ENCODE measurements at regions not wholly inside any gene's neighbourhood (a gene's known extent, or its start where the extent isn't known, plus 50 kb on each side); places are given as distances from the start of the nearest gene placed in this dataset.

DNA sequence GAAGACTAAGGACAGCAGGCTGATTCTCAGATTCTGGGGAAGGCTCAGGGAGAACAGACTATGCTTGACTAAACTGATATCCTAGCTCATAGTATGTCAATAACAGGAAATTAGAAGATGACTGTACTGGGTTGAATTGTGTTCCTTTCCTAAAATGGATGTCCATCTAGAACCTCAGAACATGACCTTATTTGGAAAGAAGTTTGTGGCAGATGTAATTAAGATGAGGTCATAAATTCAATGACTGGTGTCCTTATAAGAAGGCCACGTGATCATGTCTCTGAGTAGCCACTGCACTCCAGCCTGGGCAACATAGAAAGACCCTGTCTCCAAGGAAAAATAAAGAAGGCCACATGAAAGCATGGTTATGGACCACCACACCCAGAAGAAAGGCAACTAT is 113.9 kb upstream of the STMND1 start:
- in situ Hi-C loops (cut with HindIII; ENCODE audit: low pct_unique_long_range_greater_than_20kb, low sequenced_read_pairs): no loop called here
- DNase-seq (ENCODE audit: low read depth): no peak

DNA sequence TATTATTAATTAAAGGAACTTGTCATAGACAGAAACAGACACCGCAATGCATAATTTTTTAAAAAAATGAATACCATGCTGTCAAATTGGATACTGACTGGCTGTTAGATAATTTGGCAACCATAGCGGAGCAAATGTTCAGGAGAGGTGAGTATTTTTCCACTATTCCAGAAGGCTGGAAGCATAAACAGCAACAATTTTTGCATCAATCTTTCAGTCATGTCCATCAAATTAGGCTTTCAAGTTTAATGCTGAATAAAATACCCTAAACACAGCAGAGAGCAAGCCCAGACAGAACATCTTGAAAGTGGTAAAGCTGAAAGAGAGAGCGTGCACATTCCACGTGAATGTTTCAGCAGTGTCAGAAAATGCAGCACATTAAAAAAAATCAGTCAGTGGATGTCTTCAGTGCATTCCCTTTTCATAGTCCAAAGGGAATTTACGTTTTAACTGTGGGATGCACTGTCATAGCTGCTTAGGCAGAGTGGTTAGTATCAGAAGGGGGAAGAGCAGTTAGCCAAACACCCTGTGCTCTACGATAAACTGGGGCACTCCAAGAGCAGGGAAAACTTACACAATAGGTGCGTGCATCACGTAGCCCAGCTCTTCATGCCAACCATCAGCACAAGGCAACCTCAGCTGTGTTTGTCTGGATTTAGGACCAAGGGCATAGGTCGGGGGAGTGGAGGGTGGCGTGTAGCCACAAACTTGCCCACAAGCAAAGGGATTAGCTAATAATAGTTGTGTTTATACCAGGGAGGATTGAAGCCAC is 116.2 kb upstream of the STMND1 start:
- in situ Hi-C loops (cut with HindIII; ENCODE audit: low pct_unique_long_range_greater_than_20kb, low sequenced_read_pairs): no loop called here
- no peak for DNase-seq (ENCODE audit: low read depth)

DNA sequence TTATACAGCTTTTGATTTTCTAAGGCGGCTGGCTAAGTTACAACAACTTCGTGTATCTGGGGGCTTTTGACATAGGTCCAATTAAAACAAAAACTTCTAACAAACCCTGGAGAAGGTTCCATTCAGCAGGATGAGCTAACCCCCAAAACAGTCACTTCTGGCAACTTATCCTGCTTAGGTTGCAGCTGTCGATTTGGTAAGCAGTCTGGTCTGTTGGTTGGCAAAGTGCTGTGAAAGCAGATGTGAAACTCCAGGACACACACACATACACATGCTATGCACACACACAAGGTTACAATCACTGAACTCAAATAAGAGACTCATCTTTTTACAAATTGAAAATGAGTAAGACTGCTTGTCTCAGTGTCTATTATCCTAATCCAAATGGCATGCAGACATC is 119.0 kb upstream of the STMND1 start:
- in situ Hi-C loops (cut with HindIII; ENCODE audit: low pct_unique_long_range_greater_than_20kb, low sequenced_read_pairs): no loop called here
- no peak for DNase-seq (ENCODE audit: low read depth)

DNA sequence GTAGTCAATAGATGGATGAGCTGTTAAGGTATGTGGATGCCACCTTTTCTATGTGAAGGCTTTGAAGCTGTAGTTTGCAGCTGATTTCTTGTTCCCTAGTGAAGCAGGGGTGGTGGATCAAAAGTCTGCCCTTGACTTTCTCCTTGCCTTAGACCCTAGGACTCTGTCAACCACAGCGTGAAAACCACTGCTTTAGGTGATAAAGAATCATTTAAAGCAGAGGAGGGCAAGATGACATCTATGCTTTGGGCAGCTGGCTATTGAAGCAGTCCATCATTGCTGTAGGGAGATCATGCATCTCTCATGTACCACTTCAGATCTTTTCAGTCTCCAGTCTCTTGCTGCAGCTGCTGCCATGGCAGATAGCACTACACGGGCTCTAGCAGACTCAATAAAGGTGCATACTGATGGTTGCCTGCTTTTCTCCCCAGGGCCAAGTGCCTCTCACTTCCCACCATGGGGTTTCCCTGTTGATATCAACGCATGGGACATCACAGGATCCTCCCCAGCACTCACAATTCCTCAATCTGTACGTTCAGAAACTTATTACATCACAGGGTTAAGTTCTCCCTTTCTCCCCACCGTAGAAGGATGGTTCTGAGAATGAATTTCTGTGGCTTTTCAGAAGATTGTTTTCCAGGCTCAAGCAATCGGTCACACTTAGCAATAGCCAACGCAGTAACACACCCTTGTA is 122.0 kb upstream of the STMND1 start:
- no peak for DNase-seq (ENCODE audit: low read depth)
- in situ Hi-C loops (cut with HindIII; ENCODE audit: low pct_unique_long_range_greater_than_20kb, low sequenced_read_pairs): no loop called here

DNA sequence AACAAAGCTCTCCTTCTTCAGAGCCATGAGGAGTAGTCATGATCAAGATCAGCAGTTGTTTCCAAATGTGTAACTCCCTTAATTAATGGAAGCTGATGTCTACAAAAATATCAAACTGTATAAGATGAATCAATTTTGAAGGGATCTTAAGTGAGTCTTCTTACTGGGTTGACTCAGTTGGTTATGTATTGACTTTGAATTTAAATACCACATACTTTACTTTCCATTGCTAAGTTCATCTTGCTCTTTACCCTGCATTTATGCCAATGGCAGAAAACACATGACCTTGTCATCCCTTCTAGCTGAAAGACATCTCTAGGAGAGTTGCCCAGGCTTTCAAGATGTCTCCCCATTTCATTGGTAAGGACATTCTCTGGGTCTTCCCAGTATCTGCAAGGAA is 123.2 kb upstream of the STMND1 start:
- in situ Hi-C loops (cut with HindIII; ENCODE audit: low pct_unique_long_range_greater_than_20kb, low sequenced_read_pairs): no loop called here
- no peak for DNase-seq (ENCODE audit: low read depth)

DNA sequence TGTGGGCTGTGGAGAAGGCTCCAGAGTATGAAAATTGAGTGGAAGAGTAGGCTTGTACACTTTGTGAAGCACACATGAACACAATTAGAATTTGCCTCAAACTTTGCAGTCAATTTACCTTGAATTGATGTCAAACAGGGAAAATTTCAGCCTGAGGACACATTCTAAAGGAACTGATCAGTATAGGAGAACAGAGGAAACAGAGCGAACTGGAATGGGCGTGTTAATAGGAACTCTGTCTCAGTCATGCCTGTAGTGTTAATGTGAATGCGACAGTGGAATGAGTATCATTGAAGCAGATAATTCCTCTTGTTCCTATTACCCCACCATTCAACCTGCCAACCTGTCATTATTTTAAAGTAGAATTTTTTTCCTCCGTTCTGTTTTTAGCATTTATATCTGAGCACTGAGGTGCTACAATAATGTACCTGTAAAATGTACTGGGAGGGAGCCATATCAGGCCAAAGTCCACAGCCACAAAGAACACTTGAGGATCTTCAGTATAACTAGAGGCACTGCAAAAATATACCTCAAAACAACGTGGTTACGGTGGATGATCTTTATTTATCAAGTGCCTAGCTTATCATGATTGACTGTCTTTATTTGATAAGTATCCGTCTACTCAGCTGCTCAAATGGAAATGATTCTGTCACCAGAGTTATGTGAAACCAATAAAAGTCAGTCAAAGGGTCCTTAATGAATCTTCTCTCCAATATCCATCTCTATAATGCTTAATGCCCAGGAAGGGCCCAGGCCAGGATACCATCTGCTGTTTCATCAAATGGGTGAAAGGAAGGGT is 125.3 kb upstream of the STMND1 start:
- DNase-seq (ENCODE audit: low read depth): no peak
- in situ Hi-C loops (cut with HindIII; ENCODE audit: low pct_unique_long_range_greater_than_20kb, low sequenced_read_pairs): no loop called here

DNA sequence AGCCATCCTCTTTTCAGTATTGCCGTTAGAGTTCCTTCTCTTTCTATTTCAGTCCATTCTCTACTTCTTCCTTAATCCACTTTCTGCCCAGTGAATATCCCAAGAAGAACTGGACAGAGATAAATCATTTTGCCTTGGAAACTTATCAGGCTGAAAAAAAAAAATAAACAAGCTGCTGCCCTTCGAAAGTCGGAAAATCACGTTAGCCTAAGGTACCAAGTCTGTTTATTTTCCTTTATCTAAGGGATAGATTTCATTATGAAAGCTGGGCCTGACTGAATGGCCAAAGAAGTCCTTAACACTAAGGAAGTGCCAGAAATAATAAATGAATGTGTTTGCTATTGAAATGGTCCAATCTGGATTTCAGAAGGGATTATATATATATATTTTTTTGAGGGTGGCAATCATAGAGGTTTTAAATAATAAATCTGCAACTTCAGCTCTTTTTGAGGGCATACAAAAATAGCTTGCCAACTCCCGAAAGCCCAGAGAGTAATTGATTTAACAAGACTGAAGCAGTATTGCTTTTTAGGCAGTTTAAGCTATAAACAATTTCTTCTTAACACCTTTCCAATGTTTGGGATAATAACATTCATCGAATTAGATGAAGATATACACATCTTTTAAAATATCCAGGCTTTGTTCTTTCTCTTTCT is 127.0 kb upstream of the STMND1 start:
- no peak for DNase-seq (ENCODE audit: low read depth)
- in situ Hi-C loops (cut with HindIII; ENCODE audit: low pct_unique_long_range_greater_than_20kb, low sequenced_read_pairs): no loop called here

DNA sequence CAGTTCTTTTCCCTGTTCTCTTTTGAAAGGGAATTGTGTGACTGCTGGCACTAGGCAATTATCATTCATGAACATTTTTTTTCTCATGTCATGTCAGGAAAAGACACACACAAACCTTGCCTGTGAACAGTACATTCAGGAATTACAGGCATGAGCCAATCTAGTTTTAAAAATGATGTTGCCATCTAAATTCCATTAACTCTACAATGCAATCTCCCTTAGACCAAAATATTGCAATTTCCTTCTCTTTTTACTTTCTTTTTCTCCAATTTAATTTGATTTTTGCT is 127.5 kb upstream of the STMND1 start:
- in situ Hi-C loops (cut with HindIII; ENCODE audit: low pct_unique_long_range_greater_than_20kb, low sequenced_read_pairs): no loop called here
- no peak for DNase-seq (ENCODE audit: low read depth)

DNA sequence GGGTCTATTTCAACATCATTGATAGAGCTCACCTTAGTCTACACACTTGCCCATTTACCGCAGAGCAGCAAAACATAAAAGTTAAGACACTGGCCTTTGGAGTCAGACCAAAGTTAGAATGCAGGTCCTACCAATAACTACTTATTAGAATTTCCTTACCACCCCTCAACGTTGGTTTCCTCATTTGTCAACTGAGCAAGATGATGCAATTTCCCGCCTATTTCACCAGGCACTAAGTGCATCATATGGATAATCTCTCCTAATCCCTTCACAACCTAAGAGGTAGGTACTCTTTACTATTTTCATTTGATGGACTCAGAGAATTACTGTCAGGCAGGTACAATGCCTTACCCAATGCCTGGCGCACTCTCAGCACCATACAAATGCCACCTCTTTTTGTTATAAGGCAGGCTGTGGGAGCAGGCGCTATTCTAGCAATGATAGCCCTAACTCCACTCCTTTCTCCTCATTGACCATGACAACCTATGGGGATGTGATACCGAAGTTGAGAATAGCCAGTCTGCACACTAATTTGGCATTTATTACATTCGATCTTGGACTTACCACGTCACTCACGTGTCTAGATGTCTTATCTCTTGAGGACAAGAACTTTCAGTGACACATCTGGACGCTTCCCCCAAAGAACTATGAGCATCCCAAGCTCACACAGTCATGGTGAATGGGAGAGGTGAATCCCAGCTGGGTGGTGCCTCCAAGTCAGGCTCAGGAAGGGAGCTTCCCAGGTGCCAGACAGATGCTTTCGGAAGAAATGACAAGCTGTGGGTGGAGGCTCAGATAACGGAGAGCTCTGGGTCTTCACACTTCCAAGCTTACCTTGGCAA is 128.1 kb upstream of the STMND1 start:
- in situ Hi-C loops (cut with HindIII; ENCODE audit: low pct_unique_long_range_greater_than_20kb, low sequenced_read_pairs): no loop called here
- no peak for DNase-seq (ENCODE audit: low read depth)

DNA sequence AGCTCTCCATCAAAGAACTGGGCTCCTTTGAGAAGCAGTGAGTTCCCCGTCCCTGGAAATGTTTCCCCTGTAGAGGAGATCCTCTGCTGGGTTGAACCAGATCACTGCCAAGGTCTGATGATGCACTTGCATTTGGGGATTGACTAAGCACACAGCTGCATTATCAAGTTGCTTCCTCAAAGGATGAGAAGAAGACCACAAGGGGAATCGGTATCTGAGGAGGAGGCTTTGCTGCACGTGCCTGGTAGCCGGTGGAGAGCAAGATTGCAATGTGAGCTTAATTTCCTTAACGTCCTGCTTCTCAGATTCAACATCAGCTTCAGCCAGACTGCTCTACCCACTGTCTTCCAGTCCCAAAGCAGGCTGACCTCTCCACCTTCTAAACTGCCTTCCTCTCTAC is 128.8 kb upstream of the STMND1 start:
- in situ Hi-C loops (cut with HindIII; ENCODE audit: low pct_unique_long_range_greater_than_20kb, low sequenced_read_pairs): no loop called here
- no peak for DNase-seq (ENCODE audit: low read depth)

DNA sequence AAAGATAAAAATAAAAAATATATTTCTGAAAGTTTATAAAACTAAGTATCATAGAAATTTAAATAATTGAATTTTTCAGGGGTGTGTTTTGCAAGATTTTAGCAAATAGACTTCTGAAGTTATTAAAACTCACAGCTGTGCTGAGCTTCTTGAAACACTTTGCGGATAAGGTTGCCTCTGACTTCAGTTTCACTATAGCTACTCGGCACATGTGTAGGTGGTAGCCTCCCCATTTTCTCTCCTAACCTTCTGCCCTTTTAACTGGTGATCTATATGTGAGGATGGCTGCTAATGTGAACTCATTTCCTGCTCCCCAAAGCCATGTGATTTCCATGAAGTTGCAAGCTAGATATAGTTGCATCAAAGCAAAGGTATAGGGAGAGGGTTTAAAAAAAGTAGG is 129.3 kb upstream of the STMND1 start:
- DNase-seq (ENCODE audit: low read depth): no peak
- in situ Hi-C loops (cut with HindIII; ENCODE audit: low pct_unique_long_range_greater_than_20kb, low sequenced_read_pairs): no loop called here

DNA sequence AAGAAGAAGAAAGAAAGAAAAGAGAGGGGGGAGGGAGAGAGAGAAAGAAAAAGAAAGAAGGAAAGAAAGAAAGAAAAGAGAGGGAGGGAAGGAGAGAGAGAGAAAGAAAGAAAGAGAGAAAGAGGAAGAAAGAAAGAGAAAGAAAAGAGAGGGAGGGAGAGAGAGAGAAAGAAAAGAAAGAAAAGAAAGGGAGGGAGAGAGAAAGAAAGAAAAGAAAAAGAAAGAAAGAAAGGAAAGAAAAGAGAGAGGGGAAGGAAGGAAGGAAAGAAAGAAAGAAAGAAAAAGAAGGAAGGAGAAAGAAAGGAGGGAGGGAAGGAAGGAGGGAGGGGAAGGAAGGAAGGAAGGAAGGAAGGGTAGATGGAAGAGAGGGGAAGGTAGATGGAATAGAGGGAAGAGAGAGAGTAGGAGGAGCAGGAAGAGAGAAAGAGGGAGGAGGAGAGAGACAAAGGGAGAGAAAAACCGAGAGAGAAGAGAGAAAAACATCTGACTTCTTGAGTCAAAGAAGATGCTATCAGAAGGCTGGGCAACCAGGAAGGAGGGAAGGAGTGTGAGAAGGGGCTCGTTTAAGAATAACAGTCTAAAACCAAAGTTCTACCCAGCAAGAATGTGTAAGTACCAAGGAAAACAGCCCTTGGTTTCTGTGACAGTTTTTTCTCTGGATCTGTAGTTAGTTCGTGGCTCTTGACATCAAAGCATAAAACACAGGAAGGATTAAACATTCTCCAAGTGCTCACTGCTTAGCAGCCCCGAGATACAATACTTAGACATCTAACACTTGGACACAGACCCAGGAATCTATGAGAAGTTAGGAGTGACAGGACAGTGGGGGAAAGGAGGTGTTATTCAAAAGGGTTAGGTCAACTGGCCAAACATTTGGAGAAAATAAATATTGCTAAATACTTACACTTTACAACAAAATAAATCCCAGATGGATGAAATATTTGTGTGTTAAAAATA is 131.9 kb upstream of the STMND1 start:
- in situ Hi-C loops (cut with HindIII; ENCODE audit: low pct_unique_long_range_greater_than_20kb, low sequenced_read_pairs): no loop called here
- DNase-seq (ENCODE audit: low read depth): no peak

DNA sequence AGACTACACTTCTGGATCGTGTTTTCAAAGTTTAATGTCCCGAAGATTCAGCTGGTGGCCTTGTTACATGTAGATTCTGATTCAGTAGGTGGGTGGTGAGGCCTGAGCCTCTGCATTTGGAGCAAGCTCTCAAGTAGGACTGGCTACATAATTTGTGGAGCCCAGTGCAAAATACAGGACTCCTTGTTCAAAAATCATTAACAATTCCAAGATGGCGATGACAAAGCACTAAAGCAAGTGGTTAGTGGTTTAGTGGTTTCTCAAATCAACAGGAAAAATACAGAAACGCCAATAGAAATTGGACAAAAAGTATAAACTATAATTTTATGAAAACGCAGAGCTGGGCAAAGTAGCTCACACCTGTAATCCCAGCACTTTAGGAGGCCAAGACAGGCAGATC is 133.7 kb upstream of the STMND1 start:
- DNase-seq (ENCODE audit: low read depth): no peak
- in situ Hi-C loops (cut with HindIII; ENCODE audit: low pct_unique_long_range_greater_than_20kb, low sequenced_read_pairs): no loop called here

DNA sequence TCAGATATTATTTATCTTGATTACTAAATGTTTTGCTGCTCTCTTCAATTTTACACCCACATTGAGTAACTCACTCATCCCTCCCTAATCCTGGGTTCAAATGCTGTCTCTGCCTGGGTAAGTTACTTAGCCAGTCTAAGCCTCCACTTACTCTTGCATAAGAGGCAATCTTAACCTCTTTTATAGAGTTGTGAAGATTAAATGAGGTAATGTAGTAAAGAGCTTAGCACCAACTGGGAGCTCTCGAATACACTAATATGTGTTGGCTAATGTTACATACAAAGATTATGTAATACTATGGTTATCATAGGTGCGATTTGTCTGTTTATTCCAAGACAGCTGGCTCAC is 134.4 kb upstream of the STMND1 start:
- in situ Hi-C loops (cut with HindIII; ENCODE audit: low pct_unique_long_range_greater_than_20kb, low sequenced_read_pairs): no loop called here
- DNase-seq (ENCODE audit: low read depth): no peak

DNA sequence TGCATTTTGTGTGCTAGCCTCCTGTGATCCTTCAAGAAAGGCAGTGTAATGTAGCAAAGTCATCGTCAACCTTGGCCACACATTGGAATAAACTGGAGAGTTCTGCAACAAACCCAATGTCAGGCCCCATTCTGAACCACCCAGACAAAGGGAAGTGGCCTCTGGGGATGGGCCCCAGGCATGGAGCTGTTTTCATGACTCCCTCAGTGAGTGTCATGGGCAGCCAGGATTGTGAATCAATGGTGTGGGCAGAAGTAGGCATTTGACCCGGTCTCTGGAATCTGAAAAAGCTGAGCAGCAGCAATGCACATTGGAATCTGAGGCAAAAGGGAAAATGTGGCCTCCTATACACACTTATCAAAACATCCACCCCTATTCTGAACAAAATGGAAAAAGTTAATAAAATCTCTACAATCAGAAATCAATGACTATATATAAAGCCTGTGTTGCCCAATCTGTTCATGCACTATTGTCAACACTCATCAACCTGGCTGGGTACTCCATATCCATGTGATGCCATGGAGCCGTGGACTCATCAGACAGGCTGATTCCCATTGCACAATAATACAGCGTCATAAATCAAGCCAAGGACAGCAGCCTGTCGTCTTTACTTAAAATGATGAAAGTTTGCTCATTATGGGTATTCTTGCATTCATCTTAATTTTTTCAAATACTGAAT is 134.9 kb upstream of the STMND1 start:
- in situ Hi-C loops (cut with HindIII; ENCODE audit: low pct_unique_long_range_greater_than_20kb, low sequenced_read_pairs): no loop called here
- no peak for DNase-seq (ENCODE audit: low read depth)

DNA sequence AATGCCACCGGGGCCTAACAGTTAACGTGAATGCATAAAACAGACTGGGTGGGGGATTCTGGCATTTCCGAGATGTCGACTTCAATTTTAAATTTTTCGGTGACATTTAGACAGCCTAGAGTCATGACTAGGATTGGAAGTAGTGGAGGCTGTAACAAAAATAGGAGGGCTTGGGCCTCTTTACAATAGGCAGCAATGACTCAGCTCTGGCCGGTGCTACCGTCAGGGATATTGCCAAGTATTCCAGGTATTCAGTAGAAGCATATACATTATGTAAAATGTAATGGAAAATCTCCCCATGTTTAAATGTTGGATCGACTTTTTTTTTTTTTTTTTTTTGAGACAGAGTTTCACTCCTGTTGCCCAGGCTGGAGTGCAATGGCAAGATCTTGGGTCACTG is 136.2 kb upstream of the STMND1 start:
- in situ Hi-C loops (cut with HindIII; ENCODE audit: low pct_unique_long_range_greater_than_20kb, low sequenced_read_pairs): no loop called here
- DNase-seq (ENCODE audit: low read depth): no peak

All from Caki2 (cell line).